Activated naive CD4-positive, alpha-beta T cell treated with anti-CD3 and anti-CD28 coated beads for 36 hours (primary cell): ENCODE measurements at regions not wholly inside any gene's neighbourhood (a gene's known extent, or its start where the extent isn't known, plus 50 kb on each side); places are given as distances from the start of the nearest gene placed in this dataset.

Source experiments
- CTCF ChIA-PET: fragments of 350-600 bp; sonication (Branson Sonifier 250); formaldehyde crosslinking; loops from one replicate; lab custom pipeline; 2021; ENCODE audit warnings: antibody characterized with exemption; lab: Charles Lee
- DNase-seq: peaks from one replicate; pipeline ENCODE4 v3.0.0-alpha.2; 2020
- H3K27ac Mint-ChIP-seq: one replicate; pipeline ENCODE4 v1.8.0; 2021; ENCODE audit warnings: mild to moderate bottlenecking, mixed read lengths
- H3K27me3 Mint-ChIP-seq: one replicate; pipeline ENCODE4 v1.8.0; 2021; ENCODE audit warnings: low read depth, mixed read lengths
- H3K36me3 Mint-ChIP-seq: one replicate; pipeline ENCODE4 v1.8.0; 2021; ENCODE audit warnings: low read depth, mixed read lengths
- H3K4me1 Mint-ChIP-seq: one replicate; pipeline ENCODE4 v1.8.0; 2021; ENCODE audit warnings: low read depth, mixed read lengths
- H3K4me3 Mint-ChIP-seq: one replicate; pipeline ENCODE4 v1.8.0; 2021; ENCODE audit warnings: mild to moderate bottlenecking, moderate library complexity, mixed read lengths
- H3K9me3 Mint-ChIP-seq: one replicate; pipeline ENCODE4 v1.8.0; 2021; ENCODE audit warnings: mixed read lengths
- intact Hi-C: fragments of 100-400 bp; cut with micrococcal nuclease; formaldehyde crosslinking; loops from one replicate; pipeline ENCODE4 v1.15.1; 2023

DNA sequence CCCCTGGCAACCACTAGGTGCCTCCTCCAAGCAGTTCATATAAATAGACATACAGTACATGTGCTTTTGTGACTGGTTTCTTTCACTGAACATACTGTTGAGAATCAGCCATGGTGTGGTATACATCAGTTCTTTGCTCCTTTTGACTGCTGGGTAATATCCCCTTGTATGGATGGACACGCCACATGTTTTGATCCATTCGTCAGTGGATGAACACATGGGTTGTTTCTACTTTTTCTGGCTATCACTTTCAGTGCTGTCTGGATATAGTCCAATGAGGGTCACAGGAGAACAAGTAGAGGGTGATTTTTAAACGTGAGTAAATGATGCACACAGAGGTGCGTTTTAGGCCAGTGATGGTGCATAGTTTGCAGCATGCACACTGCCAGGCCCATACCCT, 183.9 kb downstream of the FOXA2 start:
- intact Hi-C loops = no loop called here
- Mint-ChIP-seq H3K9me3 (no peaks in the 10 kb centered on the region), H3K27ac (no peak overlapping the region), H3K36me3 (no peaks in the 10 kb centered on the region), H3K27me3 (peaks cover 21% of the 10 kb centered on the region), H3K4me1 (no peaks in the 10 kb centered on the region), H3K4me3 (no peak overlapping the region)
- DNase-seq = no peak
- CTCF ChIA-PET = no interaction called here

DNA sequence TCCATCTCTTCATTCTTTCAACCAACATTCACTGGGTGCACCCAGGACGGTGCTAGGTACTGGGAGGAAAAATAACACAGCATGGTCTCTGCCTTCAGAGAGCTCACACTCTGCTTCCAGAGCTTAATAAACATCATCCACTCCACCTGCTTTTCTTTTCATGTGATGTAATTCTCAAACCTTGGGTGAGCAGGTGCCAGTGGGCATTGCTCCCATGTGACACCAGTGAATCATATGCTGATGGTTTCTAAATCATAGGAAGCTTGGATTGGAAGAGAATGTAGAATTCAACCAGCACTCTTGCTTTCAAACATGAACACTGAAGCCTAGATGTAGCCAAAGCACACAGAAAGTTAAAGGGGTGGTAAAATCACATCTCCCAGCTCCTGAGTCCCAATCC, 189.8 kb downstream of the FOXA2 start:
- Mint-ChIP-seq H3K4me1 (no peaks in the 10 kb centered on the region), H3K27ac (no peak overlapping the region), H3K36me3 (no peaks in the 10 kb centered on the region), H3K9me3 (peaks cover 3% of the 10 kb centered on the region), H3K4me3 (no peak overlapping the region), H3K27me3 (peaks cover 8% of the 10 kb centered on the region)
- CTCF ChIA-PET = no interaction called here
- intact Hi-C loops = no loop called here
- DNase-seq = no peak

DNA sequence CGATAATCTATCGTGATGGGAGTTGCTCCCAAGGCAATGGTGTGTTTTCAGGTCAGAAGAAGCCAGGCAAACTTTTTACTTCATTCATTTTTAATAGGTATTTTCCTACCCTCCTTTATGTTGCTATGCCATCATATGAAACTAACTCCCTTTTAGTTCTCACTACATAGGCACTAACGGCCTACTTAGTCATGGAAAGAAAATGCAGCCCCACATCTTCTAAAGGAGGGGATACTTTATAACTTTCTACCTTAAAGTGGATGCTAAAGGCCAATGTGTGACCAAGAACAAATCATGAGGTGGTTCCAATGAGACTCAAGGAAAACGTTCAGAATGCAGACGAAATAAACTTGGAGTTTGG, 193.8 kb downstream of the FOXA2 start:
- CTCF ChIA-PET = no interaction called here
- Mint-ChIP-seq H3K36me3 (no peaks in the 10 kb centered on the region), H3K27ac (no peak overlapping the region), H3K4me3 (no peak overlapping the region), H3K27me3 (peaks cover 6% of the 10 kb centered on the region), H3K4me1 (no peaks in the 10 kb centered on the region), H3K9me3 (peaks cover 3% of the 10 kb centered on the region)
- intact Hi-C loops = no loop called here
- DNase-seq = no peak

DNA sequence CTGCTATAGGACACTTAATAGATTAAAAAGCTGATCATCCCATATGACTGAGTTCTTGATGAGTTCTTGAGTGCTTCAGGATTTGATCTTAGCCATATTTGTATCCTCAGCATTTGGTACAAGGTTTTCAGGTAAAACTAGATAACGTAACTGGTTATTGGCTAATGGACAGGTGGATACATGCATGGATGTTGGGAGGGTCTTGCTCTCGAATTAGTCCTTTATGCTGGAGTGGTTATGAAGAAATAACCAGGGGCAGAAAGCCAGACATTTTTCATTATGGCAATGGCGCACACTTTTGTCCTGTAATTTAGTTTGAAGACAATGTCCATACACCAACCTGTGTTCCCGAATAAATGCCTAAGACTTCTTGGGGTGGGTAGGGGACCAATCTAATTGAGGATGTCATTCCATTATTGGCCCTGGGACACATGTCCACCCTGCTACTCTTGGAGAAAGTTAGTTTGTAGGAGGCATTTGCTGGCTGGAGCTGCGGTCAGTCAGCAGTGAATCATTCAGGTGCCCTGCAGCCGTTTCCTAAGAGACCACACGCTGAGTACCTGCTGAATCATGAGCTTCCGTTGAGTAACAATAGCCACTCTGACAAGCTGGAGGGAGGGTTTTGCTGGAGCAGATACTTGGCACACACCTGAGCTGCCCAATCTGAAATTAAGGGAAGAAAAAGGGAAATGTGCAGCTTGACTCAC, 194.4 kb downstream of the FOXA2 start:
- intact Hi-C loops = no loop called here
- DNase-seq = no peak
- H3K4me1 Mint-ChIP-seq = no peaks in the 10 kb centered on the region
- CTCF ChIA-PET = no interaction called here
- H3K36me3 Mint-ChIP-seq = no peaks in the 10 kb centered on the region
- H3K27me3 Mint-ChIP-seq = peaks cover 6% of the 10 kb centered on the region
- no peak overlapping the region for H3K4me3 Mint-ChIP-seq
- no peak overlapping the region for H3K27ac Mint-ChIP-seq
- peaks cover 3% of the 10 kb centered on the region for H3K9me3 Mint-ChIP-seq

DNA sequence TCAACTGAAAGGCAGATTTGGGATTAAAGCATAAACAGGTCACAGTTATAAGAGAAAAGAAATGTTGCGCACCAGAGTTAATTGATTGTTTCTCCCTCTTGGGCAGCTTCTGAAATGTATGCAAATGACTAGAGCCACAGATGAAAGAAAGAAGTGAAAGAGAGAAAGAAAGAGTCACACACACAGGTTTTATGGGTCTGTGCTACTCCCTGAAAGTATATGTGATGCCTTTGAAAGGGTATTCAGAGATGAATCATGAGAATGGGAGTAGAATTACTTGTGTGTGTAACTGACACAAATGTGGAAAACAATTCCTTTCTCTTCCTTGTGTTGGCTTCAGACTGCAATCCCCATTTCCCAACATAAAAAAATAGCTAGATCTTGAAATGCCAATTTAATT, 196.9 kb downstream of the FOXA2 start:
- no peaks in the 10 kb centered on the region for H3K9me3 Mint-ChIP-seq
- H3K36me3 Mint-ChIP-seq = no peaks in the 10 kb centered on the region
- H3K27me3 Mint-ChIP-seq = no peaks in the 10 kb centered on the region
- no peak overlapping the region for H3K27ac Mint-ChIP-seq
- intact Hi-C loops = no loop called here
- H3K4me1 Mint-ChIP-seq = no peaks in the 10 kb centered on the region
- CTCF ChIA-PET = no interaction called here
- no peak overlapping the region for H3K4me3 Mint-ChIP-seq
- DNase-seq = no peak

DNA sequence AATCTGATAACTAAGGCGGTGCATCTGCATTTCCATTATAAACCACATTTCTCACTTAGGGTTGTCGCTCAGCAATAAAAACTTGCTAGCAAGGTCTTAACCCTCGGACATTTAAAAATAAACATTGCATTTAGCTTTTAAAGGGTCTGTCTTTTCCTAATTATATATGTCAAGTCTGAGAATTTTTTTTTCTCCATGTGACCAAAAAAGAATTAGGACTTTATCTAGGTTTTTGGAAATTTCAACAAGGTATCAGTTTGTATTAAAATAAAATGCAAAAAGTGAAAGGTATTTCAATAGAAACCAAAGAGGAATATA, 198.1 kb downstream of the FOXA2 start:
- no peaks in the 10 kb centered on the region for H3K4me1 Mint-ChIP-seq
- intact Hi-C loops = no loop called here
- no peak overlapping the region for H3K4me3 Mint-ChIP-seq
- H3K36me3 Mint-ChIP-seq = no peaks in the 10 kb centered on the region
- CTCF ChIA-PET = no interaction called here
- peaks cover 2% of the 10 kb centered on the region for H3K9me3 Mint-ChIP-seq
- no peaks in the 10 kb centered on the region for H3K27me3 Mint-ChIP-seq
- H3K27ac Mint-ChIP-seq = no peak overlapping the region
- DNase-seq = no peak

DNA sequence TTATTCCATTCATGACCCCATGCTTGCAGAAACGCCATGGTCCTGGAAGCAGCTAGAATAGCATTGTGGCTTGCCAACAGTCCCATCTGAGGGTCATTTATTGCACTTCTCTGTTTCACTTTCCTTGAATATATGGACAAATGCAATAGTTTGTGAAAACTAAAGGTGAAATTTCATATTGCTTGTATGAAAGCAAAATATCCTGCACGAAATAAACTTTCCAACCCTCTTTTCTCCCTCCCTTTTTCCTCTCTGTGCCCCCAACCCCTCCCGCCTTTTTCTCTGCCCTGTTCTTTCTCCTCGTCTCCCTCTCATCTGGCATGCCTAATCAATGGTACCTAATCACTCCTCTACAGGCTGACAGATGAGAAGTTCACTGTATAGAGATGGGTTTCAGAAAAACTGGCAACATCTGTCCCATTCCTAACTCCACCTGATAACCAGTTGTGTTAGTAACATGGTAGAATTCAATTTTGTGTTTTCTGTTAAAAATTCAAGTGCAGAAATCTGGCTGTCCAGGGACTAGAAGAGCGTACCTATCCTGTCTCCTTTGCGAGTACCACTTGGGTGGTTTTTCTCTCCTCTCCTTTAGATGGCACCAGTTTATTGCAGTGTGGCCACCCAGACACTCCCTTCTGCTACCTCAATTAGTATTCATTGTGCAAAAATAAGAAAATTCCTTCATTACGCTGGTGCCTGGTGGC, 198.6 kb downstream of the FOXA2 start:
- DNase-seq = no peak
- Mint-ChIP-seq H3K4me3 (no peak overlapping the region), H3K36me3 (no peaks in the 10 kb centered on the region), H3K27ac (no peak overlapping the region), H3K4me1 (no peaks in the 10 kb centered on the region), H3K27me3 (no peaks in the 10 kb centered on the region), H3K9me3 (peaks cover 2% of the 10 kb centered on the region)
- intact Hi-C loops = no loop called here
- CTCF ChIA-PET = no interaction called here

DNA sequence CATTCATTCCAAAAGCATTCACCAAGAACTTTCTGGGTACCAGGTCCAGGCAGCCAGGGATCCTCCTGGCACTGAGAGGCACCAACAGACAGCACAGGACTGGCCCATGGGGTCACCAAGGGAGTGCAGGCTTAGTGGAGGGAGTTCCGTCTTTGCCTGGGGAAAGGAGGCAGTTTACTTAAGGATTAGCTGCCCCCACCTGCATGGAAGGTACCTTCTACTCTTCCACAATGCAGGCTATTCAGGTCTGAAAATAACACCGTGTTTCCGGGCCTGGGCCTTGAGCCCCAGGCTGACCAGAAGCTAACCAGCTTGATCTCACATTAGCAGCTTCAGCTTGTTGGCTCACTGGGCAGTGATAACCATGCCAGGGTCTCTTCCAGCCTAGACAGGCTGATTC, 199.4 kb downstream of the FOXA2 start:
- CTCF ChIA-PET = no interaction called here
- intact Hi-C loops = no loop called here
- no peak overlapping the region for H3K27ac Mint-ChIP-seq

DNA sequence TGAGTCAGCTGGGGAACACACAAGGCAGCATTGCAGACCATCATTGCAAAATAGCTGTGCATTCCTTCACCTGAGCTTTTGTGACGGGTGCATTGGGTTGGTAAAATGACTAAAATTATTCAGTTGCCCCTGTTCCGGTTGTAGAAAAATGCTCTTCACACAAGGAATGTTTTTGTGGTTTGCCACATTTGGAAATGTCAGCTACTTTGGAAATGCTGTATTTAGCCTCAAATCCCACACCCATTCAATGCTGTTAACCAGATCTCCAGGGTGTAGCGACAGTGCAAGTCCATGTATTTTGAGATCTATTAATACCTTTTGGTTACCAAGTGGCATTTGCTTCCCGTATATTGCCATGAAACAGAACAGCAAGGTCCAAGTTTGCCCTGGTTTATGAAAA, 201.2 kb downstream of the FOXA2 start:
- Mint-ChIP-seq H3K27me3 (no peaks in the 10 kb centered on the region), H3K4me1 (no peaks in the 10 kb centered on the region), H3K4me3 (no peak overlapping the region), H3K9me3 (peaks cover 2% of the 10 kb centered on the region), H3K36me3 (no peaks in the 10 kb centered on the region), H3K27ac (no peak overlapping the region)
- intact Hi-C loops = no loop called here
- no peak for DNase-seq
- CTCF ChIA-PET = no interaction called here

More for the DNA sequence above, 199.4 kb downstream of the FOXA2 start:
- H3K9me3 Mint-ChIP-seq = peaks cover 2% of the 10 kb centered on the region
- H3K36me3 Mint-ChIP-seq = no peaks in the 10 kb centered on the region
- no peak for DNase-seq
- H3K27me3 Mint-ChIP-seq = no peaks in the 10 kb centered on the region
- no peaks in the 10 kb centered on the region for H3K4me1 Mint-ChIP-seq
- H3K4me3 Mint-ChIP-seq = no peak overlapping the region

DNA sequence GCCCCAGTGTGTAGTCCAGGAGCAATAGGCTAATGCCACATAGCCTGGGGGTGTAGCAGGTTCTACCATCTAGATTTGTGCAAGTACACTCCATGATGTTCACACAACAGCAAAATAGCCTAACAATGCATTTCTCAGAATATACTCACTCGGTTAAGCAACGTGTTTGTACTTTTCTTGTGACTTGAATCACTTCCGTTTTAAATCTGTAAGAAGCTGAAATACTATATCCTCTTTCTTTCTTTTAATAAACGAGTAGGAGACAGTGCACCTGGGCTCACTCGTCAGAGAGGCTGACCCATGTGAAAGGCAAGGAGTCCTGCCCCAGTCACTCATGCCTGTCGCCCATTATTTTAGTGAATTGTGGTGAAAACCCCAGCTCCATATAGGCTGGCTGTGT, 201.6 kb downstream of the FOXA2 start:
- H3K4me3 Mint-ChIP-seq = no peak overlapping the region
- H3K36me3 Mint-ChIP-seq = no peaks in the 10 kb centered on the region
- CTCF ChIA-PET = no interaction called here
- DNase-seq = no peak
- peaks cover 2% of the 10 kb centered on the region for H3K9me3 Mint-ChIP-seq
- no peak overlapping the region for H3K27ac Mint-ChIP-seq
- no peaks in the 10 kb centered on the region for H3K27me3 Mint-ChIP-seq
- H3K4me1 Mint-ChIP-seq = no peaks in the 10 kb centered on the region
- intact Hi-C loops = no loop called here

DNA sequence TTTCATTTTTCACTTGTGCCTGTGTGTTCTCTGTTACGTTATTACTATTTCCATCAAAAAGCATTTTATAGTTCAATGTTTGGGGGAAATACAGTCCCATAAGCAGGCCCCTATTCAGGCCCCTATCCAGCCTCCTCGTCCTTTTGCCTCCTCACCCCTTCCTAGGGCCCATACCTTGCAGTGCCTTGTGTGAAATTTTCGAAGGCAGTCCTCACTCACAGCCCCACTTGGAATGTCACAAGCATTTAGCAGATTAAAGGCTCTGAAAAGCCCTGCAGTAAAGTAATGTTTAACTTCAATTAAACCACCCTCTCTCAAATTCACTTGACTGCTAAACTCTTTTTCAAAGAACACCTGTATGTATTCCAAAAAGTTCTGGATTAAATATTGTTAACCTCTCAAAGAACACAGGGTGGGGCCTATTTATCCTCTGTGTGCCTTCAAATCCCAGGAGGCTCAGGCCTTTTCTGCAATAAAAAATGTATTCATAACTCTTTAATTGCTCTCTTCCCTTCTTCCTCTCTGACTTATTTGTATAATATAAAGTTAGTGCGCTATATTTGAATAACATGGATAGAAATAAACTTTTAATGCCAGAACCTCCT, 202.5 kb downstream of the FOXA2 start:
- CTCF ChIA-PET = no interaction called here
- no peak for DNase-seq
- Mint-ChIP-seq H3K27ac (no peak overlapping the region), H3K9me3 (peaks cover 2% of the 10 kb centered on the region), H3K27me3 (no peaks in the 10 kb centered on the region), H3K4me1 (no peaks in the 10 kb centered on the region), H3K4me3 (no peak overlapping the region), H3K36me3 (no peaks in the 10 kb centered on the region)
- intact Hi-C loops = no loop called here

DNA sequence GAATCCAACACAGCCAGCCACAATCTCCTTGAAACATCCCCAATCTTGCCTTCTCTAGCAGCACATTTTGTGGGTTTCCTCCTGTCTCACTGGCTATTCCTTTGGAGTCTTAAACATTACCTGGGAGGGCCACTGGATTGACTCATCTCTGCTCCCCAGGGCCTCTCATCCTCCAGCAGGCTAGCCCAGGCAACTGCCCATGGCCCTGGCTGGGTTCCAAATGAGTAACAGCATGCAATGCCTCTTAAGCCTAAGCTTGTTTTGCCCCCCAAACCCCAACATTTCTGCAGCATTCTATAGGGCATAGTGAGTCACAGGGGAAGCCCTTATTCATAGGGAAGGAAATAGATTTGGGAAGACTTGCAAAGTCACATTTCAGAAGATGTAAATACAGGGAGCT, 204.9 kb downstream of the FOXA2 start:
- CTCF ChIA-PET = no interaction called here
- intact Hi-C loops = no loop called here

More for the DNA sequence above, 204.9 kb downstream of the FOXA2 start:
- Mint-ChIP-seq H3K9me3 (peaks cover 2% of the 10 kb centered on the region), H3K4me1 (no peaks in the 10 kb centered on the region), H3K27ac (no peak overlapping the region), H3K4me3 (no peak overlapping the region), H3K27me3 (no peaks in the 10 kb centered on the region), H3K36me3 (no peaks in the 10 kb centered on the region)
- DNase-seq = no peak
